ENCODE measurements at regions not wholly inside any gene's neighbourhood (a gene's known extent, or its start where the extent isn't known, plus 50 kb on each side); places are given as distances from the start of the nearest gene placed in this dataset.

DNA sequence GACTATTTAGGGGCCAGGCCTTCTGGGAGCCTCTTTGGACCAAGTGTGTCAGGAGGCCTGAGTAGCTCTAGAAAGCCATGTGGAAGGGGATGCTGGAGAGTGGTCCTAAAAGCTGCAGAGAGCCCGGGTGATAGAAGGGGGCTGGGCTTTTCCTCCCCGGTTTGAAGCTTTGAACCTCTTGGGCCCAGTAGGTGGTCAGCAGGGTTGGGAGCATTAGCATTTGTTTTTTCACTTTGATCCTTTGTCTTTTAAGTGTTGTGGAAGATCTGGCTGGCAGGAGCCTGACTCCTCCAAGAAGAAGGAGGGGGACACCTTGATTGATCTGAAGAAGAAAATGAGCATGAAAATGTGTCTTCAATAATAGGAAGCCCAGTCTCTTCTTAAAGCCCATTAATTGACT, 596.6 kb downstream of the INSC start:
- TF ChIP-seq, protein P1, sequence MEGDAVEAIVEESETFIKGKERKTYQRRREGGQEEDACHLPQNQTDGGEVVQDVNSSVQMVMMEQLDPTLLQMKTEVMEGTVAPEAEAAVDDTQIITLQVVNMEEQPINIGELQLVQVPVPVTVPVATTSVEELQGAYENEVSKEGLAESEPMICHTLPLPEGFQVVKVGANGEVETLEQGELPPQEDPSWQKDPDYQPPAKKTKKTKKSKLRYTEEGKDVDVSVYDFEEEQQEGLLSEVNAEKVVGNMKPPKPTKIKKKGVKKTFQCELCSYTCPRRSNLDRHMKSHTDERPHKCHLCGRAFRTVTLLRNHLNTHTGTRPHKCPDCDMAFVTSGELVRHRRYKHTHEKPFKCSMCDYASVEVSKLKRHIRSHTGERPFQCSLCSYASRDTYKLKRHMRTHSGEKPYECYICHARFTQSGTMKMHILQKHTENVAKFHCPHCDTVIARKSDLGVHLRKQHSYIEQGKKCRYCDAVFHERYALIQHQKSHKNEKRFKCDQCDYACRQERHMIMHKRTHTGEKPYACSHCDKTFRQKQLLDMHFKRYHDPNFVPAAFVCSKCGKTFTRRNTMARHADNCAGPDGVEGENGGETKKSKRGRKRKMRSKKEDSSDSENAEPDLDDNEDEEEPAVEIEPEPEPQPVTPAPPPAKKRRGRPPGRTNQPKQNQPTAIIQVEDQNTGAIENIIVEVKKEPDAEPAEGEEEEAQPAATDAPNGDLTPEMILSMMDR (IDR thresholded peaks at IDR 0.05), result no peak
- no peak for TF ChIP-seq POLR2A (IDR thresholded peaks at IDR 0.05)
